GM12872 (cell line): ENCODE measurements at regions not wholly inside any gene's neighbourhood (a gene's known extent, or its start where the extent isn't known, plus 50 kb on each side); places are given as distances from the start of the nearest gene placed in this dataset.

Source experiments
- CTCF ChIP-seq: IDR thresholded peaks from 3 replicates; pipeline ENCODE4 v1.5.1; 2011; ENCODE audit warnings: low read depth, mild to moderate bottlenecking, low read length, moderate library complexity; ENCODE audit not compliant: insufficient read depth

- TF ChIP-seq CTCF = no peak
Measured at GRCh38 chr5:108579236-108579635, 168.5 kb upstream of the FER start.

- no peak for TF ChIP-seq CTCF
Measured at GRCh38 chr5:108578791-108579190, 168.9 kb upstream of the FER start.

GRCh38 chr5:108567429-108567828 lies 180.3 kb upstream of the FER start:
- TF ChIP-seq CTCF = no peak

- no peak for TF ChIP-seq CTCF
Measured at GRCh38 chr5:108564441-108564840, 182.5 kb upstream of the FBXL17 start.

- TF ChIP-seq CTCF = no peak
Measured at GRCh38 chr5:108562205-108562454, 180.2 kb upstream of the FBXL17 start.

- no peak for TF ChIP-seq CTCF
Measured at GRCh38 chr5:108561416-108562204, 179.7 kb upstream of the FBXL17 start.

GRCh38 chr5:108560581-108560980 lies 178.7 kb upstream of the FBXL17 start:
- no peak for TF ChIP-seq CTCF
